Endothelial cell (in vitro differentiated cells): ENCODE measurements at regions not wholly inside any gene's neighbourhood (a gene's known extent, or its start where the extent isn't known, plus 50 kb on each side); places are given as distances from the start of the nearest gene placed in this dataset.

Experiments used
- DNase-seq: peaks from one replicate; pipeline ENCODE4 v3.0.0; 2021; ENCODE audit warnings: low spot score
- H3K27ac Mint-ChIP-seq: one replicate; pipeline ENCODE4 v1.8.0; 2021; ENCODE audit warnings: mixed read lengths, inconsistent platforms; ENCODE audit not compliant: unreplicated experiment
- H3K27me3 Mint-ChIP-seq: one replicate; pipeline ENCODE4 v1.8.0; 2021; ENCODE audit warnings: mild to moderate bottlenecking, moderate library complexity, mixed read lengths, inconsistent platforms; ENCODE audit not compliant: unreplicated experiment
- H3K36me3 Mint-ChIP-seq: one replicate; pipeline ENCODE4 v1.8.0; 2021; ENCODE audit warnings: mild to moderate bottlenecking, low read depth, mixed read lengths, inconsistent platforms; ENCODE audit not compliant: unreplicated experiment
- H3K4me1 Mint-ChIP-seq: one replicate; pipeline ENCODE4 v1.8.0; 2021; ENCODE audit warnings: mild to moderate bottlenecking, mixed read lengths, inconsistent platforms; ENCODE audit not compliant: unreplicated experiment
- H3K4me3 Mint-ChIP-seq: one replicate; pipeline ENCODE4 v1.8.0; 2021; ENCODE audit warnings: mild to moderate bottlenecking, mixed read lengths, inconsistent platforms; ENCODE audit not compliant: unreplicated experiment
- H3K9me3 Mint-ChIP-seq: one replicate; pipeline ENCODE4 v1.8.0; 2021; ENCODE audit warnings: mixed read lengths, inconsistent platforms; ENCODE audit not compliant: unreplicated experiment
- CTCF ChIP-seq: fragments of 200-600 bp; sonication (generic); IDR thresholded peaks from one replicate; pipeline ENCODE4 v1.5.0; 2021; ENCODE audit warnings: antibody characterized with exemption; ENCODE audit not compliant: unreplicated experiment

GRCh38 chr4:189301692-189302091 lies 639.0 kb upstream of the FRG1 start:
- Mint-ChIP-seq H3K27me3 (no peaks in the 10 kb centered on the region), H3K9me3 (no peaks in the 10 kb centered on the region), H3K4me3 (no peak overlapping the region), H3K4me1 (peaks cover 9% of the 10 kb centered on the region), H3K27ac (no peak overlapping the region), H3K36me3 (no peaks in the 10 kb centered on the region)
- no peak for DNase-seq
- TF ChIP-seq CTCF: no peak

DNA sequence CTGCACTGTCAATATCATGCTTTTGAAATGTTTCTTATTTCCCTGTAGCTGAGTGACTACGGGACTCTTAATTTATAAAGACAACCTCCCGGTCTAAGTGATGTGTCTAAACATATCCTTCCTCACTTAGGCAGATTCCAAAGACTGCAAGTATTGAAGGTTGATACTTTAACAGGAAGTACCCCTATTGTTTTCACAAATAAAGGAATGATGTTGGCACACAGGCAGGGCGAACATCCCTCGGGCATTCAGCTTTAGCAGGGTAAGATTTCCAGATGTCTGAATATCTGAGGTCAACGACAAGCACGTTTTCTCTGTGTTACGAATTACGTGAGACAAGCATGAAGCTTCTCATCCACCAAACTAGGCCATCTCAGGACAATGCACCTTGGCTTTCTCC lies 638.0 kb upstream of the FRG1 start:
- no peak for DNase-seq
- H3K4me3 Mint-ChIP-seq: no peak overlapping the region
- no peaks in the 10 kb centered on the region for H3K27me3 Mint-ChIP-seq
- peaks cover 9% of the 10 kb centered on the region for H3K4me1 Mint-ChIP-seq
- no peak overlapping the region for H3K27ac Mint-ChIP-seq
- H3K36me3 Mint-ChIP-seq: no peaks in the 10 kb centered on the region
- no peaks in the 10 kb centered on the region for H3K9me3 Mint-ChIP-seq
- no peak for TF ChIP-seq CTCF

DNA sequence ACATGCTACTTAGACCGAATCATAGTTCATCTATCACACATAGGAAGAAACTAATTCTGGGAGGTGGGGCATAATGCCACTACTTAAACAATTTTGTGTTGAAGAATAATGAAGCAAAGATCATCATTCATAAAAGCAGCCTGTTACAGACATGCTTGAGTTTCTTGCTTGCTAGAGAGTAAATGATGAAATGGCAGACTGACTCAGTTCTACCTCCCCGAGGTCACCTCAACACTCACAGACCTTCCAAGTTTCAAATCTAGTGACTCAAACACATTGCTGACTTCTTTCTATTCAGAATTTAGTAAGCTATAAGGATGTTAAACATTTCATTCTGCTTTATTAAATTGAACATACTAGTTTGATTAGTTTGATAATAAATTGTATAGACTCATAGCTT lies 636.5 kb upstream of the FRG1 start:
- no peaks in the 10 kb centered on the region for H3K9me3 Mint-ChIP-seq

GRCh38 chr4:189304809-189305208 lies 635.9 kb upstream of the FRG1 start:
- Mint-ChIP-seq H3K9me3 (no peaks in the 10 kb centered on the region), H3K36me3 (no peaks in the 10 kb centered on the region), H3K4me3 (no peak overlapping the region), H3K27me3 (no peaks in the 10 kb centered on the region), H3K27ac (no peak overlapping the region), H3K4me1 (peaks cover 8% of the 10 kb centered on the region)
- TF ChIP-seq CTCF: no peak
- no peak for DNase-seq

More for the DNA sequence above, 636.5 kb upstream of the FRG1 start:
- H3K36me3 Mint-ChIP-seq: no peaks in the 10 kb centered on the region
- no peak for DNase-seq
- no peak overlapping the region for H3K27ac Mint-ChIP-seq
- peaks cover 9% of the 10 kb centered on the region for H3K4me1 Mint-ChIP-seq
- no peak for TF ChIP-seq CTCF
- no peak overlapping the region for H3K4me3 Mint-ChIP-seq
- no peaks in the 10 kb centered on the region for H3K27me3 Mint-ChIP-seq

DNA sequence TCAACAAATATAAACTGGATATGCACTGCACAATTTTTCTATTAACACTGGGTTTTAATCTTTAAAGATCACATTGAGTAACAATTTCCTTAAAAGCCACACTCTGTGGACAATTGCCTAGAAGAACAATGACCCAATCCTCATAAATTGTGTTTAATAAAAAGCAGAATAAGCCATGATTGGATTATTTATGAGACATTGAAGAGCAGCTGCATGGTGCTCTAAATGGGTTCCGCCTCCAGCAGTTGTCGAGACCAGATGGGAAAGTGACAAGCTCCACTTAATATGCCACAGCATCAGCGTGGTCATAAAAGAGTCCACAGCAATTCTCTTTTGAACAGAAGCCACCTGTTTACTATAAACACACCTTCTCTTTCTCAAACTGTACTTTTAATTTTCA lies 635.2 kb upstream of the FRG1 start:
- peaks cover 6% of the 10 kb centered on the region for H3K4me1 Mint-ChIP-seq
- no peaks in the 10 kb centered on the region for H3K27me3 Mint-ChIP-seq
- no peaks in the 10 kb centered on the region for H3K36me3 Mint-ChIP-seq
- no peak for DNase-seq
- no peak overlapping the region for H3K27ac Mint-ChIP-seq
- H3K9me3 Mint-ChIP-seq: no peaks in the 10 kb centered on the region
- no peak overlapping the region for H3K4me3 Mint-ChIP-seq
- TF ChIP-seq CTCF: no peak
